Upper lobe of right lung (tissue), 1 donor: ENCODE measurements at regions not wholly inside any gene's neighbourhood (a gene's known extent, or its start where the extent isn't known, plus 50 kb on each side); places are given as distances from the start of the nearest gene placed in this dataset.

Experiments
- ATAC-seq: fragments of 200-7000 bp; cut with Tn5 transposase; one replicate; pipeline ENCODE4 v1.9.1; 2020; ENCODE audit warnings: mild to moderate bottlenecking, moderate library complexity
- DNase-seq: peaks from one replicate; pipeline ENCODE4 v3.0.0-alpha.2; 2020
- H3K27ac ChIP-seq: fragments of 200-600 bp; one replicate; pipeline ENCODE4 v1.8.0; 2022
- H3K27me3 ChIP-seq: fragments of 200-600 bp; one replicate; pipeline ENCODE4 v1.8.0; 2022; ENCODE audit warnings: mild to moderate bottlenecking
- H3K36me3 ChIP-seq: fragments of 200-600 bp; one replicate; pipeline ENCODE4 v1.8.0; 2022
- H3K4me1 ChIP-seq: fragments of 200-600 bp; one replicate; pipeline ENCODE4 v1.8.0; 2022
- H3K4me3 ChIP-seq: fragments of 200-600 bp; one replicate; pipeline ENCODE4 v1.8.0; 2022; ENCODE audit warnings: mild to moderate bottlenecking
- H3K9me3 ChIP-seq: fragments of 200-600 bp; one replicate; pipeline ENCODE4 v1.8.0; 2022
- CTCF ChIP-seq: fragments of 200-600 bp; IDR thresholded peaks from one replicate; pipeline ENCODE4 v1.8.0; 2022; ENCODE audit warnings: antibody characterized with exemption
- intact Hi-C: fragments of 100-400 bp; cut with DNase I; formaldehyde crosslinking; loops from one replicate; pipeline ENCODE4 v1.11.0; 2022
- donor health status: DM: no; HTN: yes; CAD: no; lungs with severe emphysema.

- Histone ChIP-seq H3K4me1 (no peaks in the 10 kb centered on the region), H3K27me3 (no peaks in the 10 kb centered on the region), H3K4me3 (no peak overlapping the region), H3K36me3 (no peaks in the 10 kb centered on the region), H3K9me3 (no peaks in the 10 kb centered on the region), H3K27ac (no peak overlapping the region)
- no peak for DNase-seq
- TF ChIP-seq CTCF: no peak
- intact Hi-C loops: no loop called here
- no peak for ATAC-seq
These were observed 91.5 kb upstream of the F3 start for GRCh38 chr1:94633051-94633450.

- ATAC-seq: peak; percentile 23
- intact Hi-C loops: no loop called here
These were observed 88.0 kb upstream of the F3 start for GRCh38 chr1:94629259-94630181.

GRCh38 chr1:94628499-94628843 lies 86.9 kb upstream of the F3 start:
- Histone ChIP-seq H3K36me3 (no peaks in the 10 kb centered on the region), H3K27ac (no peak overlapping the region), H3K27me3 (no peaks in the 10 kb centered on the region), H3K4me3 (no peak overlapping the region), H3K9me3 (no peaks in the 10 kb centered on the region), H3K4me1 (no peaks in the 10 kb centered on the region)
- ATAC-seq (no peak), DNase-seq (no peak)
- intact Hi-C loops: no loop called here
- no peak for TF ChIP-seq CTCF

More at GRCh38 chr1:94629259-94630181, 88.0 kb upstream of the F3 start:
- DNase-seq: no peak
- H3K4me1 ChIP-seq: no peaks in the 10 kb centered on the region
- H3K36me3 ChIP-seq: no peaks in the 10 kb centered on the region
- H3K27ac ChIP-seq: no peak overlapping the region
- no peaks in the 10 kb centered on the region for H3K27me3 ChIP-seq
- no peak for TF ChIP-seq CTCF
- no peak overlapping the region for H3K4me3 ChIP-seq
- H3K9me3 ChIP-seq: no peaks in the 10 kb centered on the region

GRCh38 chr1:94627771-94628498 lies 86.4 kb upstream of the F3 start:
- no peak for TF ChIP-seq CTCF
- no peaks in the 10 kb centered on the region for H3K36me3 ChIP-seq
- no peaks in the 10 kb centered on the region for H3K4me1 ChIP-seq
- DNase-seq (no peak), ATAC-seq (no peak)
- H3K4me3 ChIP-seq: no peak overlapping the region
- H3K9me3 ChIP-seq: no peaks in the 10 kb centered on the region
- no peaks in the 10 kb centered on the region for H3K27me3 ChIP-seq
- H3K27ac ChIP-seq: no peak overlapping the region
- intact Hi-C loops: no loop called here

- H3K27ac ChIP-seq: no peak overlapping the region
- ATAC-seq (no peak), DNase-seq (no peak)
- no peaks in the 10 kb centered on the region for H3K9me3 ChIP-seq
- no peak for TF ChIP-seq CTCF
- H3K36me3 ChIP-seq: no peaks in the 10 kb centered on the region
- H3K4me3 ChIP-seq: no peak overlapping the region
- intact Hi-C loops: no loop called here
- no peaks in the 10 kb centered on the region for H3K27me3 ChIP-seq
- peaks cover 11% of the 10 kb centered on the region for H3K4me1 ChIP-seq
These were observed 82.6 kb upstream of the F3 start for GRCh38 chr1:94624203-94624602.
